ENCODE measurements at regions not wholly inside any gene's neighbourhood (a gene's known extent, or its start where the extent isn't known, plus 50 kb on each side); places are given as distances from the start of the nearest gene placed in this dataset.

GRCh38 chr14:98908050-98908449 lies 363.9 kb downstream of the BCL11B start:
- no peak overlapping the region for H3K4me3 ChIP-seq

DNA sequence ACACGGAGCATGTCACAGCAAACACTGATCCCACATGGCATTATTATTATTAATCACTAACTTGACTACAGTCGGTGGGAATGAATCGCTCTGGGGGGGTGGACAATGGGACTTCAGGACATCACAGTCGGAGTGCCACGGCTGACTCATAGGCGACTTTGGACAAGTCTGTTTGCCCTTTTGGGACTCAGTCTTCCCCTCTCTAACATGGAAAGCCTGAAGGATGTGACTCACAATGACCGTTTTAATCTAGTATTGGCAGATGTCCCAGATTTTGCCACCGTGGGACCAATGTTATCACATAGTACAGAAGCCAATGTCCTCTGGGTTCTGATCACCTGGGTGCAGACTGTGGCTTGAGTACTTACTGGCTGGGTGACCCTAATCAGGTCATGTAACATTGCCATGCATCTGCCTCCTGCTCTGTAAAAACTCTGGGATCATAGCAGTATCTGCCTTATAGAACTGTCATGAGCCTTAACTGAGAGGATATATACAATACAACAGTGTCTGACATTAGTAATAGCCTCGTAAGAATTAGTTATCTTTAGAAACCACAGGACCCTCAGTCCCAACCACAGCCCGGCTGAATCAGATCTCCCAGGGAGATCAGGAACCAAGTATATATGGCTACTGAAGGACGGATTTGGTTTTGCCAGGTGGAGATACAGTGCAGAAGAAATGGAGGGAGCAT lies 362.6 kb downstream of the BCL11B start:
- Histone ChIP-seq H3K36me3 (ENCODE audit: control insufficient read depth in 4 of 4, insufficient read depth in 4 of 4, low read length in 4 of 4) (no peaks in the 10 kb centered on the region), H3K4me3 (no peak overlapping the region), H3K27ac (ENCODE audit: low read depth in 1 of 2, low read length in 1 of 2) (no peak overlapping the region), H3K9ac (ENCODE audit: insufficient read depth in 1 of 2, low read length in 2 of 2) (no peak overlapping the region), H3K27me3 (ENCODE audit: control insufficient read depth in 3 of 3, insufficient read depth in 3 of 3, low read length in 2 of 3) (peaks cover 0 to 3% (median 0%) of the 10 kb centered on the region in 3 donors), H3K4me1 (ENCODE audit: control insufficient read depth in 5 of 5, insufficient read depth in 5 of 5, low read length in 5 of 5) (peaks cover 0 to 17% (median 5%) of the 10 kb centered on the region in 5 donors), H3K9me3 (ENCODE audit: control insufficient read depth in 4 of 4, insufficient read depth in 3 of 4, low read length in 3 of 4) (peaks cover 0 to 1% (median 0%) of the 10 kb centered on the region in 4 donors)
- DNase-seq (no peak), ATAC-seq (ENCODE audit: insufficient read depth, low FRiP score) (no peak)
- WGBS, 2 donors: 53 to 71% methylated on average over 11 of the region's 11 CpGs
- TF ChIP-seq CTCF (IDR thresholded peaks at IDR 0.05; ENCODE audit: control extremely low read depth, extremely low read depth): no peak

More at GRCh38 chr14:98908050-98908449, 363.9 kb downstream of the BCL11B start:
- H3K36me3 ChIP-seq (ENCODE audit: control insufficient read depth in 4 of 4, insufficient read depth in 4 of 4, low read length in 4 of 4): no peaks in the 10 kb centered on the region
- peaks cover 0 to 3% (median 0%) of the 10 kb centered on the region in 3 donors for H3K27me3 ChIP-seq (ENCODE audit: control insufficient read depth in 3 of 3, insufficient read depth in 3 of 3, low read length in 2 of 3)
- H3K27ac ChIP-seq (ENCODE audit: low read depth in 1 of 2, low read length in 1 of 2): no peak overlapping the region
- DNase-seq: no peak
- 80 to 87% methylated on average over 7 of the region's 7 CpGs for WGBS, 2 donors
- no peak for TF ChIP-seq CTCF (IDR thresholded peaks at IDR 0.05; ENCODE audit: control extremely low read depth, extremely low read depth)
- peaks cover 0 to 1% (median 0%) of the 10 kb centered on the region in 4 donors for H3K9me3 ChIP-seq (ENCODE audit: control insufficient read depth in 4 of 4, insufficient read depth in 3 of 4, low read length in 3 of 4)
- H3K4me1 ChIP-seq (ENCODE audit: control insufficient read depth in 5 of 5, insufficient read depth in 5 of 5, low read length in 5 of 5): peaks cover 0 to 11% (median 3%) of the 10 kb centered on the region in 5 donors
- ATAC-seq (ENCODE audit: insufficient read depth, low FRiP score): no peak
- H3K9ac ChIP-seq (ENCODE audit: insufficient read depth in 1 of 2, low read length in 2 of 2): no peak overlapping the region

DNA sequence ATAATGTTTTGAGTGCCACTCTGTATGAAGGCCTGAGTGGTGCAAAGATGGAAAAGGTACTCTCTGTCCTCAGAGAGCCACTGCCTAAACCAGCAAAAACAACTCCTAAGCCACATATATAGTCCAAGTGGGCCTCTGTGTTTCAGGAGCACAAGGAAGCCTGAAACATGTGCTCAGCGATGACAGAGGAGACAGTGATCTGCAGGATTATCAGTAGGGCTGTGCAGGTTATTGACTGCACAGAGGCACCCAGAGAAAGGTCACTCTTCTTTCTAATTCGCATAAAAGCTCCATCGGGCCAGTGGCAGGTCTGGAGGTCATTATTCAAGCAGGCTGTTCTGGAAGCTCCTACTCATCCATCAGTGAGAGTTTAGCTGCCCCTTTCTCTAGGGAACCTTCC lies 361.9 kb downstream of the BCL11B start:
- 80 to 90% methylated on average over 3 of the region's 3 CpGs for WGBS, 2 donors

More for the DNA sequence above, 361.9 kb downstream of the BCL11B start:
- Histone ChIP-seq H3K27me3 (ENCODE audit: control insufficient read depth in 3 of 3, insufficient read depth in 3 of 3, low read length in 2 of 3) (peaks cover 0 to 3% (median 0%) of the 10 kb centered on the region in 3 donors), H3K4me3 (no peak overlapping the region), H3K9me3 (ENCODE audit: control insufficient read depth in 4 of 4, insufficient read depth in 3 of 4, low read length in 3 of 4) (peaks cover 0 to 1% (median 0%) of the 10 kb centered on the region in 4 donors), H3K36me3 (ENCODE audit: control insufficient read depth in 4 of 4, insufficient read depth in 4 of 4, low read length in 4 of 4) (no peaks in the 10 kb centered on the region), H3K4me1 (ENCODE audit: control insufficient read depth in 5 of 5, insufficient read depth in 5 of 5, low read length in 5 of 5) (peaks cover 0 to 23% (median 9%) of the 10 kb centered on the region in 5 donors), H3K27ac (ENCODE audit: low read depth in 1 of 2, low read length in 1 of 2) (no peak overlapping the region), H3K9ac (ENCODE audit: insufficient read depth in 1 of 2, low read length in 2 of 2) (no peak overlapping the region)
- ATAC-seq (ENCODE audit: insufficient read depth, low FRiP score) (no peak), DNase-seq (no peak)
- TF ChIP-seq CTCF (IDR thresholded peaks at IDR 0.05; ENCODE audit: control extremely low read depth, extremely low read depth): no peak

All from lung (tissue), 11 donors.